BJ (cell line): ENCODE measurements at regions not wholly inside any gene's neighbourhood (a gene's known extent, or its start where the extent isn't known, plus 50 kb on each side); places are given as distances from the start of the nearest gene placed in this dataset.

Experiments
- CTCF ChIA-PET: fragments of 350-600 bp; formaldehyde crosslinking; extraction: SDS; loops from one replicate; lab custom pipeline; 2021; ENCODE audit warnings: antibody characterized with exemption, inconsistent platforms; lab: Yijun Ruan, JAX
- POLR2A ChIA-PET: fragments of 300-600 bp; sonication (Branson Sonifier 250); formaldehyde crosslinking; extraction: SDS; loops from one replicate; lab custom pipeline; 2021; ENCODE audit warnings: antibody characterized with exemption; lab: Charles Lee
- DNase-seq: peaks from one replicate; pipeline ENCODE4 v3.0.0-alpha.2; 2011; ENCODE audit warnings: low read depth
- H3K27me3 ChIP-seq: 2 replicates; pipeline ENCODE4 v1.6.0; 2011; ENCODE audit warnings: low read length; ENCODE audit not compliant: control insufficient read depth, insufficient read depth
- H3K36me3 ChIP-seq: 2 replicates; pipeline ENCODE4 v1.5.1; 2011; ENCODE audit warnings: low read length; ENCODE audit not compliant: control insufficient read depth, insufficient read depth
- H3K4me3 ChIP-seq: 2 replicates; pipeline ENCODE4 v1.5.1; 2011; ENCODE audit warnings: low read depth, mild to moderate bottlenecking, control low read depth, low read length
- CTCF ChIP-seq: IDR thresholded peaks from 2 replicates; pipeline ENCODE4 v1.5.1; 2011; ENCODE audit warnings: low read depth, mild to moderate bottlenecking, control low read depth, inconsistent platforms, low read length, moderate library complexity; ENCODE audit not compliant: insufficient read depth

GRCh38 chr21:23292292-23292691 lies 2294.1 kb downstream of the NCAM2 start:
- CTCF ChIA-PET = interaction anchor here (0.6 kb wide), 1 partner anchor 28 kb away, joined by 3 read pairs; no protein-coding TSS in a partner anchor
- Histone ChIP-seq H3K4me3 (no peak overlapping the region), H3K27me3 (no peaks in the 10 kb centered on the region), H3K36me3 (no peaks in the 10 kb centered on the region)
- no peak for TF ChIP-seq CTCF
- no peak for DNase-seq
- POLR2A ChIA-PET = no interaction called here

GRCh38 chr21:23281917-23282316 lies 2283.7 kb downstream of the NCAM2 start:
- Histone ChIP-seq H3K27me3 (no peaks in the 10 kb centered on the region), H3K4me3 (no peak overlapping the region), H3K36me3 (no peaks in the 10 kb centered on the region)
- ChIA-PET POLR2A (no interaction called here), CTCF (no interaction called here)
- no peak for TF ChIP-seq CTCF
- DNase-seq = no peak

- no peak for DNase-seq
- H3K4me3 ChIP-seq = no peak overlapping the region
- POLR2A ChIA-PET = no interaction called here
- H3K27me3 ChIP-seq = no peaks in the 10 kb centered on the region
- CTCF ChIA-PET = no interaction called here
- TF ChIP-seq CTCF = no peak
- no peaks in the 10 kb centered on the region for H3K36me3 ChIP-seq
Observed at GRCh38 chr21:23249760-23250159, 2251.6 kb downstream of the NCAM2 start.

GRCh38 chr21:23247334-23247733 lies 2249.1 kb downstream of the NCAM2 start:
- ChIA-PET CTCF (no interaction called here), POLR2A (no interaction called here)
- Histone ChIP-seq H3K36me3 (no peaks in the 10 kb centered on the region), H3K27me3 (no peaks in the 10 kb centered on the region), H3K4me3 (no peak overlapping the region)
- no peak for TF ChIP-seq CTCF
- DNase-seq = no peak

GRCh38 chr21:23245255-23245654 lies 2247.0 kb downstream of the NCAM2 start:
- POLR2A ChIA-PET = no interaction called here
- H3K36me3 ChIP-seq = no peaks in the 10 kb centered on the region

More at GRCh38 chr21:23245255-23245654, 2247.0 kb downstream of the NCAM2 start:
- Histone ChIP-seq H3K4me3 (no peak overlapping the region), H3K27me3 (no peaks in the 10 kb centered on the region)
- CTCF ChIA-PET = no interaction called here
- DNase-seq = no peak
- TF ChIP-seq CTCF = no peak
